Mucosa of rectum (tissue), 2 donors: ENCODE measurements at regions not wholly inside any gene's neighbourhood (a gene's known extent, or its start where the extent isn't known, plus 50 kb on each side); places are given as distances from the start of the nearest gene placed in this dataset.

ENCODE experiments used
- H3K27ac ChIP-seq, 2 donors: one replicate each; pipeline ENCODE4 v1.7.0; 2013; ENCODE audit warnings: inconsistent platforms in 2 of 2, low read depth in 2 of 2, low read length in 2 of 2
- H3K27me3 ChIP-seq, 2 donors: one replicate each; pipeline ENCODE4 v1.7.0; 2013; ENCODE audit warnings: low read length in 2 of 2; ENCODE audit not compliant: control insufficient read depth in 2 of 2, insufficient read depth in 2 of 2
- H3K36me3 ChIP-seq, 2 donors: one replicate each; pipeline ENCODE4 v1.7.0; 2013; ENCODE audit warnings: low read length in 2 of 2; ENCODE audit not compliant: control insufficient read depth in 2 of 2, insufficient read depth in 2 of 2
- H3K4me1 ChIP-seq, 2 donors: one replicate each; pipeline ENCODE4 v1.7.0; 2013; ENCODE audit warnings: low read length in 2 of 2, mild to moderate bottlenecking in 1 of 2; ENCODE audit not compliant: control insufficient read depth in 2 of 2, insufficient read depth in 2 of 2
- H3K4me3 ChIP-seq, 2 donors: one replicate each; pipeline ENCODE4 v1.7.0; 2013; ENCODE audit warnings: low read length in 2 of 2
- H3K9ac ChIP-seq, 2 donors: one replicate each; pipeline ENCODE4 v1.7.0; 2013; ENCODE audit warnings: low read length in 2 of 2, low read depth in 1 of 2, mild to moderate bottlenecking in 1 of 2
- H3K9me3 ChIP-seq, 2 donors: one replicate each; pipeline ENCODE4 v1.7.0; 2013; ENCODE audit warnings: low read length in 2 of 2; ENCODE audit not compliant: control insufficient read depth in 2 of 2
- donor health status: healthy.
- donor health status: Normal muscosa, but diverticular disease.

DNA sequence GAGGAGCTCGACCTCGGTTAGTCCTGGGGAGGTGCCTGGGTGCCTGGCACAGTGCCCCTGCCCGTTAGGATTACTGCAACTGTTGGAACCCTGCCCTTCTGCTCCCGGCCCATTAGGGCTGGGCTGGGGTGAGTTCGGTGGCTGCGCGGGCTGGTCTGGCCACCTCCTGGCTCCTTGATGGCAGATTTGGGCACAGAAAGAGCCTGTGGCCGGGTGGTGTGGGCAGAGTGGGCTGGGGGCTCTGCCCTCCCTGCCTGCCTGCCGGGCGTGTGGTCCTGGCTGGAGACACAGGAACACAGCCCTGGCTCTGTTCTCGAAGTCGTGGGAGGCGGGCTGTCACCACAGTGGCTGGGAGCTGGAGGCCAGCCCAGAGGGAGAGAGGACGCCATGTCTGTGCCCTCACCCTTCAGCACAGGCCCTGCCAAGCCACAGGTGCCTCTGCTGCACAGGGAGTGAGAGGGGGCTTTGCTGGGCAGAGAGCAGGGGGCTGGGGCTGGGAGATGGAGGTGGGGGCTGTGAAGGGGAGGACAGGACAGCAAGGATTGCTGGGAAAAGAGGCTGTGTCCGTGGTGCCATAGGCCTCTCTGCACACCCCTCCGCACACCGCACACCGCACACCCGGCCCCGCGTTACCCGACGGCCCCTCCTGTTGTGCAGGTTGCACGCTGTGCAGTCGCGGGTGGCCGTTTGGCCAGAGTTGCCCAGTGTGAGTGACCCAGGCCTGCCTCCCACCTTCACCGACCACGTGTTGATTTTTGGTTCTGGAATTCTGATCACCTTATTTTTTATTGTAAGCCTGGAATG is 236.6 kb upstream of the GSE1 start:
- Histone ChIP-seq H3K27me3 (no peaks in the 10 kb centered on the region), H3K36me3 (no peaks in the 10 kb centered on the region), H3K27ac (peak overlapping the region; percentile 48 to 51), H3K4me3 (no peak overlapping the region), H3K4me1 (peaks cover 28 to 31% of the 10 kb centered on the region in 2 donors), H3K9ac (no peak overlapping the region), H3K9me3 (no peaks in the 10 kb centered on the region)

DNA sequence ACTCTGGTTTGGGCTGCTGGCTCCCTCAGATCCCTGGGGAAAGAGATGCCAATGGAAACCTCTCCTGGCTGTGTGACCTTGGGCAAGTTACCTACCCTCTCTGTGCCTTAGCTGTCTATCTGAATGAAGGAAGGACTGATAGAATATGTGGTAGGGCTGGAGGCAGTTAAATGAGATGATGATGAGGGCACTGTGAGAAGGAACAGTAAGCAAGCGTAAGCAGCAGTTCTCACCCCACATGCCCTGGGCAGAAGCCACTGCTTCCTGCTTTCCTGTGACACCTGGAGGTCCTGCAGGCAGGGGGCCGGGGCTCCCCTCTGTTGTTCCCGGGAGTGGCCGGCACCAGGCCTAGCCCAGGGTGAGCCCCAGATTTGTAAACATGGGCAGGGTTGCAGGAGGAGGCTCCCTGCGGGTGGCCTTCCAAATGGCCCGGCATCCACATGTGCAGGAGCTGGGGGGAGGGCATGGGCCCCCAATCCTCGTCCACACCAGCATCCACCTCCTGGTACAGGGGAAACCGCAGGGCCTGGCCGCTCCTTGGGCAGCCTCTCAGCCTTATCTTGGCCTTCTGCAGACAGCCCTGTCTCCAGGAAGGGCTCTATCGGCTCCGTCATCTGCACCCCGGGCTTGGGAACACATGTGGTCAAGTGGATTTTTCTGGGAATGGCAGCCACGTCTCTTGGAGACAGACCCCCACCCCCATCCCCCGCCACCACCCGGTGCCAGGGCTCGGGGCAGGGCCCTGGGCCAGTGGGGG is 235.6 kb upstream of the GSE1 start:
- Histone ChIP-seq H3K9me3 (no peaks in the 10 kb centered on the region), H3K27me3 (no peaks in the 10 kb centered on the region), H3K4me3 (no peak overlapping the region), H3K9ac (no peak overlapping the region), H3K27ac (peak overlapping the region in 1 of 2 donors; percentile 5), H3K4me1 (peaks cover 26% of the 10 kb centered on the region in 2 donors), H3K36me3 (no peaks in the 10 kb centered on the region)

DNA sequence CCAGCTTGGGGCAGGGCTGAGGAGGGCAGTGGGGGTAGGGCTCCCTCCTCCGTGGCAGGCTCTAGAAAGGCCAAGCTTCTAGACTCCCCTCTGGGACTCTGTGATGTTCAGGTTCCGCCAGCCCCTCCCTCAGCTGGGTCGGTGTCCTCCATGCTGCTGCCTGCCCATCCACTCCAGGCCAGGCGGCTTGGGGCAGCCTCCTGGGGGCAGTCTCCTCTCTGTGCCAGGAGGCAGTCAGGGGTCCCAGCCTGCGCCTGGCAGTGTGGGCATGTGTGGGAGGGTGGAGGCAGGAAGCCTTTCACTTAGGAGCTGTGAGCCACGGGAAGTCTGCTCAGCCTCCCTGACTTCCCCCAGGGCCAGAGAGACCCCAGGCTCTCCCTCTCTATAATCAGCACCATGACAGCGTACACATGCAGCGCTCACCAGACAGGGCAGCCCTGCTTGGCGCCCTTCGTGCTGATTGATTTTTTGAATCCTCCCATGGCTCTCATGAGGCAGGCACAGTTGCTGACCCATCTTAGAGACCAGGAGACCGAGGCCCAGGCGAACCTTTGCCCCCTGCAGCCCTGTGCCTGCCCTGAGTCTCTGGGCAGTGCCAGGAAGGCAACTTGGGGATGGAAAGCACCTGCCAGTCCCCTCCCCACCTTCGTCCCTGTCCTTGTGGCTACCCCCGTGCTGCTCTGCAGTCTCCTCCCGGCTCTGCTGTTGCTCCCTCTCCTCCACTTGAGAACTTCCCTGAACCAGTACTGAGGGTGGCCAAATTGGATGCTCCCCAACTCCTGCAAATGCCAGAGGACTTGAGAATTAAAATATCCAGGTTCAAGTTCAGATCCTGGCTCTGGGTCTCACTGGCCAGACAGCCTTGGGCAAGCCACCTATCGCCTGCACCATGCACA is 234.7 kb upstream of the GSE1 start:
- no peaks in the 10 kb centered on the region for H3K27me3 ChIP-seq
- no peak overlapping the region for H3K4me3 ChIP-seq
- H3K36me3 ChIP-seq = no peaks in the 10 kb centered on the region
- H3K4me1 ChIP-seq = peaks cover 26% of the 10 kb centered on the region in 2 donors
- peak overlapping the region in 1 of 2 donors; percentile 43 for H3K27ac ChIP-seq
- no peaks in the 10 kb centered on the region for H3K9me3 ChIP-seq
- no peak overlapping the region for H3K9ac ChIP-seq

DNA sequence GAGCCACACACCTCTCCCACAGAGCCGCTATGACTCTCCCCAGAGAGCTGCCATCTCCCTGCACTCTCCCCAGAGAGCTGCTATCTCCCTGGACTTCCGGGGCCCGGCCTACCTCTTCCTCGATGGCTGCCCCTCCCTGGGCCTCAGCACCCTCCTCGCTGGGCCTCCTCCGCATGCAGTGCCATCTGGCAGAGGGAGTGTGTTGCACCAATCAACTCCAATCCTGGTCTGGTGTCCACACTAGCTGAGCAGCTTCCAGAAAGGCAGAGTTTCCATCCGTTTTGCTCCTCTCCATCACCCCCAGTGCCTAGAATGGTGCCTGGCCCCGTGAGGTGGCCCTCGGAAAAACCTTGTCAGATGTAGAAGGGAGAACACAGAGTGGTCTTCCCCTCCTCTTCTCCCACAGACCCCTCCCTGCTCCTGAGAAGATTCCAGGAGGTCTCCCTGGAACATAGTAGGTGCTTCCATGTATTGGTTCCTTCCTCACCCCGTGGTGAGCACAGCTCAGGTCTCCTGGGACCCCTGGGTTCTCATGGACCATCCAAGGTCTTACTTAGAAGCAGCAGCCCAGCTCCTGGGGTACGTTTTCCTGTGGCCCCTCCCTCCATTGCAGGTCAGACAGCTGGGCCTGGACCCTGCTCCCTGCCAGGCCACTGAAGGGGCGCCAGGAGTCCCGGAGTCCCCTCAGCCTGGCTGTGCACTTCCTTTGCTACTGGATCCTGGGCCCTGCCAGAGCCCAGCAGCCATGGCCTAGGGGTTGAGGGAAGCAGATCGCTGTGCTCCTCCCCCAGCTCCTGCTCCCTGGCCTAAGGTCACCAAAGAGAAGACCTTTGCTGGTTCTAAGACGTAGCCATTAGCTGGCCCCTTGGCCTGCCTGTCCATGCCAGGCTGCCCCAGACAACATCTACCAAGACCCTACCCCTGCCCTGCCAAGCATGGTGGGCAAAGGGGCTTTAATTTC is 233.8 kb upstream of the GSE1 start:
- no peaks in the 10 kb centered on the region for H3K36me3 ChIP-seq
- H3K27ac ChIP-seq = peak overlapping the region in 1 of 2 donors; percentile 43
- H3K4me3 ChIP-seq = no peak overlapping the region
- H3K9ac ChIP-seq = no peak overlapping the region
- no peaks in the 10 kb centered on the region for H3K9me3 ChIP-seq
- peaks cover 26% of the 10 kb centered on the region in 2 donors for H3K4me1 ChIP-seq
- no peaks in the 10 kb centered on the region for H3K27me3 ChIP-seq

DNA sequence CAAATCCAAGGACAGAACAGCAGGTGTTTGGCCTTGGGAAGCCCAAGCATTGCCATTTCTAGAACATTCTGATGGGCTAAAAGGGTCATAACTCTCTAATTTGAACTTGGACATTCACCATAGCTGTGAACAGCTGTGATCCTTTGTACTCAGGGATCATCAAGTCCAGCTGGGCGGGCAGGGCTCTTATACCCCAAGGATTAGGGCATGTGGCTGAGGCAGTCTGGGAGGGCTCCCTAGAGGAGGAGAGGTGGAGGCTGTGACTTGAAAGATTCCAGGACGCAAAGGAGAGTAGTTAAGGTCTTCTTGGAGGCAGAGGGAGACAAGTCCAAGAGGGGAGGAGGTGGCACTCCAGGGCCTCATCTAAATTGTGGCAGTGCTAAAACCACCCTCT is 233.1 kb upstream of the GSE1 start:
- Histone ChIP-seq H3K27me3 (no peaks in the 10 kb centered on the region), H3K9ac (no peak overlapping the region), H3K4me1 (peaks cover 26 to 29% of the 10 kb centered on the region in 2 donors), H3K4me3 (no peak overlapping the region), H3K27ac (no peak overlapping the region), H3K36me3 (no peaks in the 10 kb centered on the region), H3K9me3 (no peaks in the 10 kb centered on the region)

DNA sequence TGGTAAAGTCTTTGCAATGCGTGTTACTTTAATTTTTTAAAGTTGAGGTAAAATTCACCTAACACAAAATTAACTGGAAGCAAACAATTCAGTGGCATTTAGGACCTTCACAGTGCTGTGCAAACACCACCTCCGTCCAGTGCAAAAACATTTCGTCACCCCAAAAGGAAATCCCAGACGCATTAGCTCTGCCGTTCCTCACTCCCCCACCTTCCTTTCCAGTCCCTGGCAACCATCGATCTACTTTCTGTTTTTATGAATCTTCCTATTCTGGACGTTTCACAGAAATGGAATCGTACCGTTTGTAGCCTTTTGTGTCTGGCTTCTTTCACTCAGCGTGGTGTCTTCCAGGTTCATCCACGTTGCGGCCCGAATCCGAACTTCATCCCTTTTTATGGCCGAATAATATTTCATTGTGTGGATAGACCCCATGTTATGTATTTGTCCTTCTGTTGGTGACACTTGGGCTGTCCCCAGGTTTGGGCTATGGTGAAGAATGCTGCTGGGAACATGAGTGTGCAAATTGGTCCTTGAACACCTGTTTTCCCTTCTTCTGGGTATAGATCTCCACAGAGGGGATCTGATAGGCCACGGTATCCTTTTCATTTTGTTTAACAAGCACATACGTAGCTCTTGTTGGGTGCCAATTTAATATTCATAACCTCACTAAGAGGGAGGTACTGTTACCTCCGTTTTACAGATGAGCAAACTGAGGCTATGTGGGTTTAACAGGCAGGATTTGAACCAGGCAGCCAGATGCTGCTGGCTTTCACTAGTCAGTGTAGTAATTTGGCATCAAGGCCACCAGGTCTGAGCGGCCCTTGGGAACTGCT is 232.0 kb upstream of the GSE1 start:
- Histone ChIP-seq H3K4me1 (peaks cover 20 to 26% of the 10 kb centered on the region in 2 donors), H3K4me3 (no peak overlapping the region), H3K36me3 (no peaks in the 10 kb centered on the region), H3K27me3 (no peaks in the 10 kb centered on the region), H3K27ac (peak overlapping the region in 1 of 2 donors; percentile 12), H3K9me3 (no peaks in the 10 kb centered on the region), H3K9ac (no peak overlapping the region)

DNA sequence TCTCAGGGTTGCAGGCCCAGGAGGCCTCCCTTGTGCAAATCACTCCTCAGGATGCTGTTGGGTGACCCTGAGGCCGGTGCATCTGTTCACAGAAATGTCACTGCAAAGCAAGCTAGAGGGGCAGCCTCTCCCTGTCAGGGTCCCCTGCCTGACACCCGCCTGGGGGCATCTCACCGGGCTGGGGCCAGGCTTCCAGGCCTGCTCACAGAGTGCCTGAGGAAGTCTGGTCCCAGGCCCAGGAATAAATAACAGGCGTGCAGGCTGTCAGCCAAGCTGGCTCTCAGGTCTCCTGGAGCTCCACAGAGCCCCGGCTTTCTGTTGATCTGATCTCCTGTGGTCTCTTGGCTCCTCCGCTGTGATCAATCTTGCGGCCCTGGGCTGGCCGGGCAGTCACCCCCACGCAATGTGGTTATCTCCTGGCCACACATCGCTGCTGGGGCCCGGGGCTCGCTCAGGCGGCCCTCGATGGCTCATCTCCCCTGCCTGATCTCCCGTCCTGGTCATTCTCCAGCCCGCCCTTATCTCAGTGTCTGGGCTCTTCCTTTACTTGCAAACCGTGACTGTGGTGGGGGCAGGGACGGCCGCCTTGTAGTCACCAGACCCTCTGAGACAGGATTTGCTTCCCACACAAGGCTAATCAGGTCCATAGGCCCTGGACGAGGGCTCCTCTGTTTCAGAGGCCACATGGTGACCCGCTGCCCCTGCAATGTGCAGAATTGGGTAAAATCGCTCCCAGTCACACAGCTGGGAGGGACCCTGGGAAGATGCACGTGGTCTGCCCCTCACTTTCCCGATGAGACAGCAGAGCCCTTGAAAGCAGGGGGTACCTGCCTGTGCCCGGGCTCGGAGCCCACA is 231.2 kb upstream of the GSE1 start:
- H3K9ac ChIP-seq = no peak overlapping the region
- H3K36me3 ChIP-seq = no peaks in the 10 kb centered on the region
- peaks cover 11 to 17% of the 10 kb centered on the region in 2 donors for H3K4me1 ChIP-seq
- H3K4me3 ChIP-seq = no peak overlapping the region
- H3K27ac ChIP-seq = peak overlapping the region in 1 of 2 donors; percentile 12
- H3K9me3 ChIP-seq = no peaks in the 10 kb centered on the region
- H3K27me3 ChIP-seq = no peaks in the 10 kb centered on the region

DNA sequence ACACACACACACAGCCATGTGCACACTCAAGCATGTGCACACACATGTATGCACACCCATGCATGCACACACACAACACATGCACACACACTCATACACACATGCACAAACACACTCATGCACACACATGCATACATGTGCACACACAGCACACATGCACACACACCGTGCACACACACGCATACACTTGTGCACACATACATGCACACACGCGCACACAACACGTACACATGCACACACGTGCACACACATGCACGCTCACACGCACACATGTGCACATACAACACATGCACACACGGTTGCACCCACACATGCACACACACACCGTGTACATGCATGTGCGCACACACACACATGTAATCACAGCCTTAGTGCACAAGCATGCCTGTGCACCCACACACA is 230.4 kb upstream of the GSE1 start:
- no peak overlapping the region for H3K4me3 ChIP-seq
- no peaks in the 10 kb centered on the region for H3K36me3 ChIP-seq
- peaks cover 4 to 10% of the 10 kb centered on the region in 2 donors for H3K4me1 ChIP-seq
- no peaks in the 10 kb centered on the region for H3K9me3 ChIP-seq
- no peak overlapping the region for H3K9ac ChIP-seq
- H3K27ac ChIP-seq = no peak overlapping the region
- no peaks in the 10 kb centered on the region for H3K27me3 ChIP-seq
